ENCODE measurements at regions not wholly inside any gene's neighbourhood (a gene's known extent, or its start where the extent isn't known, plus 50 kb on each side); places are given as distances from the start of the nearest gene placed in this dataset.
A peak's percentile ranks its signal among the peaks of the same experiment; 100 is the strongest.
"Not testable (repeated sequence)": the region's sequence is repeated elsewhere in the genome, so short reads cannot be mapped to it uniquely, and the experiment has no call there.

DNA sequence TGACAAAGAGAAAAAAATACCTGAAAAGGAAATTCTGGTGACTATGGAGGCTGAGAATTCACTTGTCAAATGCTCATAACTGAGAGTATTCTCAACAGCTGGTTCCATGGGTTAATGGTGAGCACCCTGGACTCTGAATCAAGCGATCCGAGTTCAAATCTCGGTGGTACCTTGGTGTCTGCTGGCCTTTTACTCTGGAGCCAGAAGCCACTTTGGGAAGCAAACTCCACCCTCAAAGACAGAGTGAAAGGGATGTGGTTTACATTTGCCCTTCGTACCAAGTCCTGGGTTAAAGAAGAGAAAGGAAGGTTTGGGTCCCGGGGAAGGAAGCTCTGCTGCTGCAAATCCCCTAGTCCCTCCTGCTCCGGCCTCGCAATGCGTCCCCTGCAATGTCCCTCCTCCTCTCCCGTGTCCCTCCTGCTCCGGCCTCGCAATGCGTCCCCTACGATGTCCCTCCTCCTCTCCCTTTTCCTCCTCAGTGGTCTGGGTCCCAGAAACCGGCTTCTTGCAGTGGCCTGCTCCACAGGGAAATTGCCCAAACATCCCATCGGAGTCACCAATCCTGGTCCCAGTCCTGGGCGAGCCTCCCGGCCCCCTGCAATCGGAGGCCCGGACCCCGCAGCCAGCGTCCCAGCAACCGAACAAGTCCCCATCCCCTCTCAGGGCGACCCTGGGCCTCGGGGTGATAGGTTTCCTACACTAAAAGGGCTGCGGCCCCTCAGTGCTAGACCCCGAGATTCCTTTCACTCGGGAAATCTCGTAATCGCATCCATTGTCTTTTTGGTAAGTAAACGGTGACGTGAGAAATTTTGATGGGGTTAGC, 129.4 kb downstream of the PPIAL4G start:
- DNase-seq (ENCODE audit: low spot score in 2 of 2), result no peak
- no peaks in the 10 kb centered on the region for H3K36me3 ChIP-seq
- no peak overlapping the region for H3K27ac ChIP-seq
- H3K27me3 ChIP-seq, result peaks cover 0 to 49% of the 10 kb centered on the region in 2 donors
- no peaks in the 10 kb centered on the region for H3K9me3 ChIP-seq
- H3K4me3 ChIP-seq, result no peak overlapping the region
- H3K4me1 ChIP-seq, result no peaks in the 10 kb centered on the region
- intact Hi-C loops (cut with DNase I; ENCODE audit: low total_unique reads), result no loop called here
- TF ChIP-seq POLR2AphosphoS5 (IDR thresholded peaks at IDR 0.05) (no peak), POLR2A (IDR thresholded peaks at IDR 0.05) (no peak)
- TF ChIP-seq, protein P1, sequence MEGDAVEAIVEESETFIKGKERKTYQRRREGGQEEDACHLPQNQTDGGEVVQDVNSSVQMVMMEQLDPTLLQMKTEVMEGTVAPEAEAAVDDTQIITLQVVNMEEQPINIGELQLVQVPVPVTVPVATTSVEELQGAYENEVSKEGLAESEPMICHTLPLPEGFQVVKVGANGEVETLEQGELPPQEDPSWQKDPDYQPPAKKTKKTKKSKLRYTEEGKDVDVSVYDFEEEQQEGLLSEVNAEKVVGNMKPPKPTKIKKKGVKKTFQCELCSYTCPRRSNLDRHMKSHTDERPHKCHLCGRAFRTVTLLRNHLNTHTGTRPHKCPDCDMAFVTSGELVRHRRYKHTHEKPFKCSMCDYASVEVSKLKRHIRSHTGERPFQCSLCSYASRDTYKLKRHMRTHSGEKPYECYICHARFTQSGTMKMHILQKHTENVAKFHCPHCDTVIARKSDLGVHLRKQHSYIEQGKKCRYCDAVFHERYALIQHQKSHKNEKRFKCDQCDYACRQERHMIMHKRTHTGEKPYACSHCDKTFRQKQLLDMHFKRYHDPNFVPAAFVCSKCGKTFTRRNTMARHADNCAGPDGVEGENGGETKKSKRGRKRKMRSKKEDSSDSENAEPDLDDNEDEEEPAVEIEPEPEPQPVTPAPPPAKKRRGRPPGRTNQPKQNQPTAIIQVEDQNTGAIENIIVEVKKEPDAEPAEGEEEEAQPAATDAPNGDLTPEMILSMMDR (IDR thresholded peaks at IDR 0.05), result no peak

DNA sequence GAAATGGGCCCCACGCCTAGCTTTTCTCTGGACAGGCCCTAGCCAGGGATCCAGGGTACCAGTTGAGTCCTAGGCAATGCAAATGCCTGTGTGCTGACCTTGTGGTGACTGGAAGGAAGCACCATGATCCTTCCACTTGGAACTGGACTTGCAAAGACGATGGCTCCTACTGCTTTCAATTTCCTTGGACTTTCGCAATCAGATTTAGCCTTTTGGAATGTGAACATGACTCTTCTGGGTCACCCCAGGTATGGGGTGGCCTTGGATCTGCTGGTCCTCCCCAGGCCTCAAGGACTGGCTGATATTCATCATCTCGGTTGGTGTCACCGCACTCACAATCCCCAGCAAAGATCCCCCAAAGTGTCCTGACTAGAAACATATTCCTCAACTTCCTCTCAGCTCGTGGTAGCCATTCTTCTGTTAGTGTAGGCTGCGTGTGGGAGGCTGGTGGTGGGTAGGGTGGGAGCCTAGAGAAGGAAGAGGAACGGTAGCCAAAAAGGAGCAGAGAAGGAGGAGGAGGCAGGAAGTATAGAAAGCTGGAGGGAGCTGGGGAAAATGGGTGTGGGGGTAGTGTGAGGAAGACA, 130.5 kb downstream of the PPIAL4G start:
- intact Hi-C loops (cut with DNase I; ENCODE audit: low total_unique reads), result no loop called here
- Histone ChIP-seq H3K4me1 (no peaks in the 10 kb centered on the region), H3K4me3 (no peak overlapping the region), H3K36me3 (no peaks in the 10 kb centered on the region), H3K27me3 (peaks cover 0 to 49% of the 10 kb centered on the region in 2 donors), H3K9me3 (no peaks in the 10 kb centered on the region), H3K27ac (no peak overlapping the region)
- no peak for DNase-seq (ENCODE audit: low spot score in 2 of 2)
- TF ChIP-seq, protein P1 (IDR thresholded peaks at IDR 0.05), result no peak
- no peak for TF ChIP-seq POLR2AphosphoS5 (IDR thresholded peaks at IDR 0.05)

DNA sequence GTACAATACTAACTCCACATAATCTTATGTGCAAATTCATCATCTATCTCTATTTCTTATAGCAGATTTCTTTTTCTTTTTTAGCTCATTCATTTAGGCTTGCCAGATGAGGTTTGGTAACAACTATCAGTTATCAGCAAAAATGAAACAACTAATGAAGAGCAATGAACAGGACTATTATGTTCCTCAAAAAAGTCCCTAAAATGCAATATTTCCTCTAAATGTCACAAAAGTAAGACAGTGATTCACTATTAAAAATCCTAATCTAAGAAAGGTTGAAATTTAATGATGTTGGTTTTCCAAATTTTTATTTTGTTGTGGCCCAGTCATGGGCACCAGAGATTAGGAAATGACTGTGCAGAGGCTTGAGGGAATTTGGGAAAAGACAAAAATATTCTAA, 135.3 kb downstream of the PPIAL4G start:
- no peak for TF ChIP-seq POLR2AphosphoS5 (IDR thresholded peaks at IDR 0.05)
- TF ChIP-seq, protein P1 (IDR thresholded peaks at IDR 0.05), result no peak
- no peak for TF ChIP-seq POLR2A (IDR thresholded peaks at IDR 0.05)
- DNase-seq (ENCODE audit: low spot score in 2 of 2), result no peak
- no peak overlapping the region for H3K27ac ChIP-seq
- no peaks in the 10 kb centered on the region for H3K36me3 ChIP-seq
- no peak overlapping the region for H3K4me3 ChIP-seq
- peaks cover 0 to 28% of the 10 kb centered on the region in 2 donors for H3K27me3 ChIP-seq
- intact Hi-C loops (cut with DNase I; ENCODE audit: low total_unique reads), result no loop called here
- no peaks in the 10 kb centered on the region for H3K9me3 ChIP-seq
- no peaks in the 10 kb centered on the region for H3K4me1 ChIP-seq

DNA sequence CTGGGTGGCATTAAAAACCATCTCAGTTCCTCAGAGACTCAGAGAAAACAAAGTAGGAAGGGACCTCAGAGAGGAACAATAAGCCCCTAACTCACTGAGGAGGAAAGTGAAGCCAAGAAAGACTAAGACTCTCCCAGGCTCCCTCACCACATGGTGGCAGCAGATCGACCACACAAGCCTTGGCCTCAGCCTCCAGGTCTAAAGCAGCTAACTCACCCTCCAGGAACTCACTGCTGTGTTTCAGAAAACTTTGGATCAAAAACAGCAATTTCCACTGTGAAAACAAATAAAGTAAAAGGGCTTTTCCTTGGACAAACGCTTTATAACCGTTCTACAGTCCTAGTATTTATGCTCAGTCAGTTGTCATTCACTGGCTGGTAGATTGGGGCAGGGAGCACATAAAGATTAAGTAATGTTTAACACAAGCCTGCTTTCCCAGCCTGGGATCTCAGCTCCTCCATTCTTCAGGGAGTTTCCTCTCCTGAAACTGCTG, 137.4 kb downstream of the PPIAL4G start:
- TF ChIP-seq, protein P1 (IDR thresholded peaks at IDR 0.05), result peak in 2 of 3 donors; percentile 24 to 42
- DNase-seq (ENCODE audit: low spot score in 2 of 2); H3K27me3 ChIP-seq; intact Hi-C loops (cut with DNase I; ENCODE audit: low total_unique reads); H3K9me3 ChIP-seq; H3K36me3 ChIP-seq; H3K27ac ChIP-seq; H3K4me3 ChIP-seq; H3K4me1 ChIP-seq: not testable (repeated sequence)

DNA sequence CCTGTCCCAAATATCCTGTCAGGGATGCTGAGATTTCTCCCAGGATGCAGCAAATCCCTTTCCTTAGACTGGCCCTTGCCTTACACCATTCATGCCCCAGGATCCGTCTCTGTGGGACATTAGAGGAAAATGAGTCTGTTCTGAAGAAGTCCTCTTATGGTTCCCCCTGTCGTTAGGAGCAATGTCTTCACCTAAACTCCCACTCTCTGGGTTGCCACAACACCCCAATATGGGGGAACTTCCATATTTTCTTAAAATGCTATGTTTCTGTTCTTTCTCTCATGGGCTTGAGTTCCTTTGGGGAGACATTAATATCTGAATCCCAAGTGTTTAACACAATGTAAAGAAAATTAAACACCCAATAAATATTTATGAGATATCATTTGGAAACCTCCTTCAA, 138.5 kb downstream of the PPIAL4G start:
- H3K36me3 ChIP-seq; H3K4me1 ChIP-seq; H3K4me3 ChIP-seq; H3K27me3 ChIP-seq; H3K9me3 ChIP-seq; DNase-seq (ENCODE audit: low spot score in 2 of 2); intact Hi-C loops (cut with DNase I; ENCODE audit: low total_unique reads); H3K27ac ChIP-seq: not testable (repeated sequence)

DNA sequence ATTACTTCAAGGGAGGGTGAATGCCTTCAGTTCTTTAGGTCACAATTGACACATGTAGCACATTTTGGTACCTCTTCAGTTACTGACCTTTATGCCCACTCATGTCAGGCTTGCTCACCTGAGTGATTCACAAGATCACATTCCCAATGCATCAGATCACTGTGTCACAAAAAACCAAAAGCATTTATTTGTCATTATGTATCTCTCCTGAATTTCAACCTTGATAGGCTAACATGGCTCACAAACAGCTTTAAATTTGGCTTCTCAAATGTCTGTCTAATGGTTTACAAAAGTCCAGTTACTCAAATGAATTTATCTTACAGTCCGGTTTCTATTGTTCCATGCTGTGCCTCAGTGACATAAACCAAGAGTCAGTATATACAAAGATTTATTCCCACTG, 141.4 kb downstream of the PPIAL4G start:
- H3K36me3 ChIP-seq; DNase-seq (ENCODE audit: low spot score in 2 of 2); H3K27me3 ChIP-seq; H3K4me3 ChIP-seq; H3K4me1 ChIP-seq; H3K9me3 ChIP-seq; H3K27ac ChIP-seq; intact Hi-C loops (cut with DNase I; ENCODE audit: low total_unique reads): not testable (repeated sequence)

DNA sequence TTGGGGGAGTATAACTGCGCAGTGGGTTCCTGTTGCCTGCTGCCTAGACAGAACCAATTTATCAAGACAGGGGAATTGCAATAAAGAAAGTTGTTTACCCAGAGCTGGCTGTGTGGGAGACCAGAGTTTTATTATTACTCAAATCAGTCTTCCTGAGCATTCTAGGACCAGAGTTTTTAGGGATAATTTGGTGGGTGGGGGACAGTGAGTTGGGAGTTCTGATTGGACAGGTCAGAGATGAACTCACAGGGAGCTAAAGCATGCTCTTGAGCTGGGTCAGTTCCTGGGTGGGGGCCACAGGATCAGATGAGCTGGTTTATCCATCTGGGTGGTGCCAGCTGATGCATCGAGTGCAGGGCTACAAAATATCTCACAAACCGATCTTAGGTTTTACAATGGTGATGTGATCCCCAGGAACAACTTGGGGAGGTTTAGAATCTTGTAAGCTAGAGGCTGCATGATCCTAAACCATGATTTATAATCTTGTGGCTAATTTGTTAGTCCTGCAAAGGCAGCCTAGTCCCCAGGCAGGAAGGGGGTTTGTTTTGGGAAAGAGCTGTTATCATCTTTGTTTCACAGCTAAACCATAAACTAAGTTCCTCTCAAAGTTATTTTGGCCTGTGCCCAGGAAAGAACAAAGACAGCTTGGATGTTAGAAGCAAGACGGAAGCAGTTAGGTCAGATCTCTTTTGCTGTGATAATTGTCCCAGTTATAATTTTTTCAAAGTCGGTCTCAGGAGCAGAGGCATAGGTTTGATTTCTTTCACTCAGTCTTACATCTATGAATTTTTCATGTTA, 146.8 kb downstream of the PPIAL4G start:
- H3K36me3 ChIP-seq; H3K4me1 ChIP-seq; H3K27me3 ChIP-seq; H3K9me3 ChIP-seq; DNase-seq (ENCODE audit: low spot score in 2 of 2); H3K4me3 ChIP-seq: not testable (repeated sequence)
- intact Hi-C loops (cut with DNase I; ENCODE audit: low total_unique reads), result loop anchor here (10.0 kb wide), 1 partner anchor 62 kb away; no protein-coding TSS in a partner anchor
- H3K27ac ChIP-seq, result peak overlapping the region; percentile 14 to 17

All from breast epithelium (tissue), 4 donors.